ENCODE measurements at regions not wholly inside any gene's neighbourhood (a gene's known extent, or its start where the extent isn't known, plus 50 kb on each side); places are given as distances from the start of the nearest gene placed in this dataset.

DNA sequence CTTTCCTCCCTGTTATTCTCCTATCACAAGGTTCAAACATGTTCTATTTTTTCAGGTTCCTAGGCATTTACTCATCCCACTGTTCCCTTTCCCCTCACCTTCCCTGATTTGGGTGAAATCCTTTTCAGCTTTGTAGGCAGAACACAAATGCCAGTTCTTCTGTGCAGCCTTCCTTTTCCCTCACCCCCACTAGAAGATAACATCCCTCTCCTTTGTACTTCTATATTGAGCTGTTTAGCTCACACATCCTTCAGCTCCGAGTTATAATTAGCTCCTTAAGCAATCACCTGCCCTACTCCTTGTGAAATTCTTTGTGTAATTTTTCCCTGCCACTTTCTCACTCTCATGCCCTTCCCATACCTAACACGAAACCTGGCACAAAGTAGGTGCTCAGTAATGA is 240.9 kb downstream of the AR start:
- TF ChIP-seq EZH2 (IDR thresholded peaks at IDR 0.05; ENCODE audit: low read length) = no peak
- TF ChIP-seq, protein P1, sequence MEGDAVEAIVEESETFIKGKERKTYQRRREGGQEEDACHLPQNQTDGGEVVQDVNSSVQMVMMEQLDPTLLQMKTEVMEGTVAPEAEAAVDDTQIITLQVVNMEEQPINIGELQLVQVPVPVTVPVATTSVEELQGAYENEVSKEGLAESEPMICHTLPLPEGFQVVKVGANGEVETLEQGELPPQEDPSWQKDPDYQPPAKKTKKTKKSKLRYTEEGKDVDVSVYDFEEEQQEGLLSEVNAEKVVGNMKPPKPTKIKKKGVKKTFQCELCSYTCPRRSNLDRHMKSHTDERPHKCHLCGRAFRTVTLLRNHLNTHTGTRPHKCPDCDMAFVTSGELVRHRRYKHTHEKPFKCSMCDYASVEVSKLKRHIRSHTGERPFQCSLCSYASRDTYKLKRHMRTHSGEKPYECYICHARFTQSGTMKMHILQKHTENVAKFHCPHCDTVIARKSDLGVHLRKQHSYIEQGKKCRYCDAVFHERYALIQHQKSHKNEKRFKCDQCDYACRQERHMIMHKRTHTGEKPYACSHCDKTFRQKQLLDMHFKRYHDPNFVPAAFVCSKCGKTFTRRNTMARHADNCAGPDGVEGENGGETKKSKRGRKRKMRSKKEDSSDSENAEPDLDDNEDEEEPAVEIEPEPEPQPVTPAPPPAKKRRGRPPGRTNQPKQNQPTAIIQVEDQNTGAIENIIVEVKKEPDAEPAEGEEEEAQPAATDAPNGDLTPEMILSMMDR (optimal IDR thresholded peaks at IDR 0.05 in 1 of 3, IDR thresholded peaks at IDR 0.05 in 1 of 3, conservative IDR thresholded peaks at IDR 0.05 in 1 of 3; ENCODE audit: extremely low read depth in 1 of 3, insufficient read depth in 2 of 3, low read length in 3 of 3) = no peak
- H2AFZ ChIP-seq (ENCODE audit: control insufficient read depth, low read length) = no peak overlapping the region
- H4K20me1 ChIP-seq (ENCODE audit: control insufficient read depth, extremely low read depth, insufficient read depth, low read length) = no peaks in the 10 kb centered on the region
- no peaks in the 10 kb centered on the region for H3K27me3 ChIP-seq (ENCODE audit: control insufficient read depth, extremely low read depth, insufficient read depth, low read length)
- H3K36me3 ChIP-seq (ENCODE audit: control insufficient read depth in 2 of 2, extremely low read depth in 1 of 2, insufficient read depth in 2 of 2, low read length in 2 of 2) = no peaks in the 10 kb centered on the region
- H3K79me2 ChIP-seq (ENCODE audit: control insufficient read depth, insufficient read depth, low read length) = no peaks in the 10 kb centered on the region
- no peak overlapping the region for H3K4me2 ChIP-seq (ENCODE audit: control insufficient read depth, extremely low read depth, insufficient read depth, low read depth, low read length)
- H3K4me3 ChIP-seq (ENCODE audit: control insufficient read depth in 2 of 3, extremely low read depth in 1 of 3, insufficient read depth in 2 of 3, low read depth in 1 of 3, low read length in 3 of 3) = no peak overlapping the region
- dilution Hi-C loops (cut with MboI; ENCODE audit: extremely low pct_ligation_motif_present, low sequenced_read_pairs) = no loop called here
- no peak overlapping the region for H3K27ac ChIP-seq (ENCODE audit: control insufficient read depth, insufficient read depth, low read length)
- H3K9me1 ChIP-seq (ENCODE audit: control insufficient read depth, extremely low read depth, insufficient read depth, low read length) = no peaks in the 10 kb centered on the region
- no peaks in the 10 kb centered on the region for H3K9me3 ChIP-seq (ENCODE audit: control insufficient read depth, low read depth, low read length)
- no peak overlapping the region for H3K9ac ChIP-seq (ENCODE audit: control insufficient read depth, extremely low read depth, insufficient read depth, low read length)
- peaks cover 8% of the 10 kb centered on the region for H3K4me1 ChIP-seq (ENCODE audit: control insufficient read depth, extremely low read depth, insufficient read depth, low read length)
- DNase-seq (ENCODE audit: low read depth, low spot score) (no peak), FAIRE-seq (no peak)

GRCh38 chrX:67787196-67787595 is 243.4 kb downstream of the AR start:
- dilution Hi-C loops (cut with MboI; ENCODE audit: extremely low pct_ligation_motif_present, low sequenced_read_pairs) = no loop called here
- TF ChIP-seq, protein P1 (optimal IDR thresholded peaks at IDR 0.05 in 1 of 3, IDR thresholded peaks at IDR 0.05 in 1 of 3, conservative IDR thresholded peaks at IDR 0.05 in 1 of 3; ENCODE audit: extremely low read depth in 1 of 3, insufficient read depth in 2 of 3, low read length in 3 of 3) = no peak
- TF ChIP-seq EZH2 (IDR thresholded peaks at IDR 0.05; ENCODE audit: low read length) = no peak
- no peak overlapping the region for H3K4me2 ChIP-seq (ENCODE audit: control insufficient read depth, extremely low read depth, insufficient read depth, low read depth, low read length)
- no peaks in the 10 kb centered on the region for H3K9me1 ChIP-seq (ENCODE audit: control insufficient read depth, extremely low read depth, insufficient read depth, low read length)
- no peaks in the 10 kb centered on the region for H3K79me2 ChIP-seq (ENCODE audit: control insufficient read depth, insufficient read depth, low read length)
- no peak overlapping the region for H3K9ac ChIP-seq (ENCODE audit: control insufficient read depth, extremely low read depth, insufficient read depth, low read length)
- H3K4me1 ChIP-seq (ENCODE audit: control insufficient read depth, extremely low read depth, insufficient read depth, low read length) = no peaks in the 10 kb centered on the region
- no peaks in the 10 kb centered on the region for H3K27me3 ChIP-seq (ENCODE audit: control insufficient read depth, extremely low read depth, insufficient read depth, low read length)
- no peaks in the 10 kb centered on the region for H4K20me1 ChIP-seq (ENCODE audit: control insufficient read depth, extremely low read depth, insufficient read depth, low read length)
- H3K9me3 ChIP-seq (ENCODE audit: control insufficient read depth, low read depth, low read length) = no peaks in the 10 kb centered on the region
- no peak overlapping the region for H3K4me3 ChIP-seq (ENCODE audit: control insufficient read depth in 2 of 3, extremely low read depth in 1 of 3, insufficient read depth in 2 of 3, low read depth in 1 of 3, low read length in 3 of 3)
- H3K27ac ChIP-seq (ENCODE audit: control insufficient read depth, insufficient read depth, low read length) = no peak overlapping the region
- no peaks in the 10 kb centered on the region for H3K36me3 ChIP-seq (ENCODE audit: control insufficient read depth in 2 of 2, extremely low read depth in 1 of 2, insufficient read depth in 2 of 2, low read length in 2 of 2)
- no peak for DNase-seq (ENCODE audit: low read depth, low spot score)
- no peak overlapping the region for H2AFZ ChIP-seq (ENCODE audit: control insufficient read depth, low read length)
- no peak for FAIRE-seq
